Karpas-422 (cell line): ENCODE measurements at regions not wholly inside any gene's neighbourhood (a gene's known extent, or its start where the extent isn't known, plus 50 kb on each side); places are given as distances from the start of the nearest gene placed in this dataset.
"Not testable (repeated sequence)": the region's sequence is repeated elsewhere in the genome, so short reads cannot be mapped to it uniquely, and the experiment has no call there.

ENCODE experiments used
- DNase-seq: peaks from one replicate; pipeline ENCODE4 v3.0.0-alpha.2; 2015
- H2AFZ ChIP-seq: fragments of 200-600 bp; sonication (generic); 2 replicates; pipeline ENCODE4 v1.6.1; 2014; ENCODE audit warnings: antibody characterized with exemption, low read length, mixed read lengths
- H3K27ac ChIP-seq: fragments of 200-600 bp; sonication (generic); 2 replicates; pipeline ENCODE4 v1.5.1; 2014; ENCODE audit warnings: mild to moderate bottlenecking, low read length, moderate library complexity
- H3K27me3 ChIP-seq: fragments of 200-600 bp; sonication (generic); 2 replicates; pipeline ENCODE4 v1.6.1; 2014; ENCODE audit warnings: low read length, mixed read lengths
- H3K36me3 ChIP-seq: fragments of 200-600 bp; sonication (generic); 2 replicates; pipeline ENCODE4 v1.6.1; 2014; ENCODE audit warnings: low read length, mixed read lengths; ENCODE audit not compliant: insufficient read depth
- H3K4me1 ChIP-seq: fragments of 200-600 bp; sonication (generic); 2 replicates; pipeline ENCODE4 v1.6.1; 2014; ENCODE audit warnings: mild to moderate bottlenecking, low read length, mixed read lengths
- H3K4me2 ChIP-seq: fragments of 200-600 bp; sonication (generic); 2 replicates; pipeline ENCODE4 v1.6.1; 2014; ENCODE audit warnings: low read length, low read depth, mild to moderate bottlenecking; ENCODE audit not compliant: poor library complexity, severe bottlenecking
- H3K4me3 ChIP-seq: fragments of 200-600 bp; sonication (generic); 2 replicates; pipeline ENCODE4 v1.5.1; 2014; ENCODE audit warnings: mild to moderate bottlenecking, antibody characterized with exemption, low read length, mixed read lengths
- H3K79me2 ChIP-seq: fragments of 200-600 bp; sonication (generic); 2 replicates; pipeline ENCODE4 v1.6.1; 2014; ENCODE audit warnings: mild to moderate bottlenecking, low read length, mixed read lengths
- H3K9ac ChIP-seq: fragments of 200-600 bp; sonication (generic); 2 replicates; pipeline ENCODE4 v1.6.0; 2014; ENCODE audit warnings: low read length
- H3K9me2 ChIP-seq: fragments of 200-600 bp; sonication (generic), shearing (Covaris generic); replicated peaks from 2 replicates; pipeline ENCODE4 v1.6.0; 2014; ENCODE audit warnings: mild to moderate bottlenecking, low read length, moderate library complexity; ENCODE audit not compliant: insufficient read depth
- H3K9me3 ChIP-seq: fragments of 300-700, 200-600 bp; sonication (generic); 2 replicates; pipeline ENCODE4 v1.6.1; 2014; ENCODE audit warnings: low read length, mixed read lengths
- H4K20me1 ChIP-seq: fragments of 200-600 bp; sonication (generic); 2 replicates; pipeline ENCODE4 v1.6.1; 2014; ENCODE audit warnings: mild to moderate bottlenecking, antibody characterized with exemption, low read length, low read depth; ENCODE audit not compliant: insufficient read depth

DNA sequence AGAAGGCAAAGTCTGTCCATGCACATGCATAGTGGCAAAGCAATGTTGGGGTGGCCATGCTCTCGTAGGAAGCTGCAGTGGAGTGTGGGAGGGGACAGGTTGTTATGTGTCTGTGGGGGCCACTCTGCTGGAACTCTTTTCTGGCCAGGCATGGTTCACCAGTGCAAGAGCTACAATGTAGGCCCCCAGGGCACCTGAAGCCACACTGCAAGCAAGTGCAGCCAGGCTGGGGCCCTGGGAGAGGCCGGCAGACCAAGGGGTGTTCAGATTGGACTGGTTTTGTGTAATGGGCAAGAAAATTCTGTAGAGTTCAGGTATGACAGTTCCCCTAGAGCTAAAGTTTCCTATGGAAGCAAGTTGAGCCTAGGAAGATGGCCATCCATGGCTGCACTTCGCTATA lies 97.0 kb upstream of the ZC4H2 start:
- no peak for DNase-seq
- Histone ChIP-seq H3K4me3 (no peak overlapping the region), H3K27ac (no peak overlapping the region), H2AFZ (no peak overlapping the region), H3K9me3 (peaks cover 36% of the 10 kb centered on the region), H3K27me3 (no peaks in the 10 kb centered on the region), H3K4me2 (no peak overlapping the region), H3K9me2 (no peaks in the 10 kb centered on the region), H3K9ac (no peak overlapping the region), H3K4me1 (no peaks in the 10 kb centered on the region), H4K20me1 (no peaks in the 10 kb centered on the region), H3K79me2 (no peaks in the 10 kb centered on the region), H3K36me3 (no peaks in the 10 kb centered on the region)

DNA sequence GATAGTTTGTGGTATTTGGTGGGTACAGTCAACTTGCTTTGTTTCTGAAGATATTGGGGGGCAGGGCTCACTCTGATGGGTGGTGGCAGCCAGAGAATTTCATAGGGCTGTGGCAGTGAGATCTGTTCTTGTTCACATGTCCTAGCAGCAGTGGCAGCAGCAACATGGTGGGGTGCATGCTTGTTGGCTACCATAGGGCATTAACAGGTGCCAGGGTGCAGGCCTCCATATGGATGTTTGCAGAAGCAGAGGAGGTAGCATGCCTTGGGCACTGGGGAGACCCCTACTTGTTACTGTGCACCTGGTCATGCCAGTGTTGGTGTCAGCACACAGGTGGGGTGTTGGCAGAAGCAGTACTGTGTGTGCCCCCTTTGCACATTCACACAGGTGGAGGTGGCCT lies 96.3 kb upstream of the ZC4H2 start:
- Histone ChIP-seq H3K9ac (no peak overlapping the region), H3K27me3 (no peaks in the 10 kb centered on the region), H3K9me3 (peaks cover 31% of the 10 kb centered on the region), H3K79me2 (no peaks in the 10 kb centered on the region), H3K4me2 (no peak overlapping the region), H2AFZ (no peak overlapping the region), H3K4me1 (no peaks in the 10 kb centered on the region), H3K27ac (no peak overlapping the region), H3K9me2 (no peaks in the 10 kb centered on the region), H3K4me3 (no peak overlapping the region), H4K20me1 (no peaks in the 10 kb centered on the region), H3K36me3 (no peaks in the 10 kb centered on the region)
- DNase-seq: no peak

DNA sequence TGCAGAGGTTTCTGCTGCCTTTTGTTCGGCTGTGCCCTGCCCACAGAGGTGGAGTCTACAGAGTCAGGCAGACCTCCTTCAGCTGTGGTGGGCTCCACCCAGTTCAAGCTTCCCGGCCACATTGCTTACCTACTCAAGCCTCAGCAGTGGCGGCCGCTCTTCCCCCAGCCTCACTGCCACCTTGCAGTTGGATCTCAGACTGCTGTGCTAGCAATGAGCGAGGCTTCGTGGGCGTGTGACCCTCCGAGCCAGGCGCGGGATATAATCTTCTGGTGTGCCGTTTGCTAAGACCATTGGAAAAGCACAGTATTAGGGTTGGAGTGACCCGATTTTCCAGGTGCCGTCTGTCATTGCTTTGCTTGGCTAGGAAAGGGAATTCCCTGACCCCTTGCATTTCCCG lies 82.4 kb upstream of the ZC4H2 start:
- not testable (repeated sequence) for H3K4me3 ChIP-seq, H3K79me2 ChIP-seq, H3K9me2 ChIP-seq, H3K27ac ChIP-seq, H4K20me1 ChIP-seq, DNase-seq, H3K36me3 ChIP-seq, H3K9ac ChIP-seq, H3K4me2 ChIP-seq, H2AFZ ChIP-seq, H3K27me3 ChIP-seq, H3K4me1 ChIP-seq, H3K9me3 ChIP-seq

DNA sequence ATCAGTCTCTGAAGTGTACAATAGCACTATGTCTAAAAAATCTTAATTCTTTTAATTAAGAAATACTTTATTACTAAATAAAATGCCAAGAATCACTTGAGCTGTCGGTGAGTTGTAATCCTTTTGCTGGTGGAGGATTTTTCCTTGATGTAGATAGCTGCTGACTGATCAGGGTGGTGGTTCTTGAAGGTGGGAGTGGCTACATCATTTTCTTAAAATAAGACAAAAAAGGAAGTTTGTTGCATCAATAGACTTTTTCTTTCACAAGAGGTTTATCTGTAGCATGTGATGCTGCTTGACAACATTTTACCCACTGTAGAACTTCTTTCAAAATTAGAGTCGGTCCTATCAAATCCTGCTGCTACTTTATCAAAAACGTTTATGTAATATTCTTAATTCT lies 68.8 kb upstream of the ZC4H2 start:
- no peaks in the 10 kb centered on the region for H3K27me3 ChIP-seq
- no peak for DNase-seq
- peaks cover 12% of the 10 kb centered on the region for H3K9me3 ChIP-seq
- no peaks in the 10 kb centered on the region for H3K36me3 ChIP-seq
- no peaks in the 10 kb centered on the region for H3K9me2 ChIP-seq
- H3K4me2 ChIP-seq: no peak overlapping the region
- H2AFZ ChIP-seq: no peak overlapping the region
- no peaks in the 10 kb centered on the region for H4K20me1 ChIP-seq
- H3K27ac ChIP-seq: no peak overlapping the region
- H3K79me2 ChIP-seq: no peaks in the 10 kb centered on the region
- H3K4me1 ChIP-seq: no peaks in the 10 kb centered on the region
- H3K4me3 ChIP-seq: no peak overlapping the region
- H3K9ac ChIP-seq: no peak overlapping the region

DNA sequence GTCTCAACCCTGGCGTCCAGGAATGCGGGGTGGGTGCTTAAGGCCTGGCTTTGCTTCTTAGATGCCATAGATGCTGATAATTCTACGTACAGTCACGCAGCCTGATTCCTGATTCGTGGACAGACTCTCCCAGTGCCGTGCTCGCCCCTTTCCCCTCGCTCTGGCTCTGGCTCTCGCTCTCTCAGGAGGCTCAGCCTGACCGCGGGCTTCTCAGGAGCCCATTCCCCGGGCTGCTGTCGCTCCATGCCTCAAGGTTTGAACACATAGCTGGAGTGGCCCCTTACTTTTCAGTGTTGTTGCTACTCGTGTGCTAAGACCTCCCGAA lies 59.2 kb upstream of the ZC4H2 start:
- Histone ChIP-seq H3K27me3 (no peaks in the 10 kb centered on the region), H2AFZ (peak overlapping the region; percentile 88; the same call in 1 of the 2 replicates), H3K9me3 (no peaks in the 10 kb centered on the region), H3K9me2 (no peaks in the 10 kb centered on the region), H3K27ac (no peak overlapping the region), H3K4me1 (peaks cover 7% of the 10 kb centered on the region; the same call in 1 of the 2 replicates), H4K20me1 (no peaks in the 10 kb centered on the region), H3K4me2 (peak overlapping the region; percentile 75), H3K4me3 (peak overlapping the region; percentile 65), H3K79me2 (no peaks in the 10 kb centered on the region), H3K9ac (peak overlapping the region; percentile 63), H3K36me3 (no peaks in the 10 kb centered on the region)
- no peak for DNase-seq

DNA sequence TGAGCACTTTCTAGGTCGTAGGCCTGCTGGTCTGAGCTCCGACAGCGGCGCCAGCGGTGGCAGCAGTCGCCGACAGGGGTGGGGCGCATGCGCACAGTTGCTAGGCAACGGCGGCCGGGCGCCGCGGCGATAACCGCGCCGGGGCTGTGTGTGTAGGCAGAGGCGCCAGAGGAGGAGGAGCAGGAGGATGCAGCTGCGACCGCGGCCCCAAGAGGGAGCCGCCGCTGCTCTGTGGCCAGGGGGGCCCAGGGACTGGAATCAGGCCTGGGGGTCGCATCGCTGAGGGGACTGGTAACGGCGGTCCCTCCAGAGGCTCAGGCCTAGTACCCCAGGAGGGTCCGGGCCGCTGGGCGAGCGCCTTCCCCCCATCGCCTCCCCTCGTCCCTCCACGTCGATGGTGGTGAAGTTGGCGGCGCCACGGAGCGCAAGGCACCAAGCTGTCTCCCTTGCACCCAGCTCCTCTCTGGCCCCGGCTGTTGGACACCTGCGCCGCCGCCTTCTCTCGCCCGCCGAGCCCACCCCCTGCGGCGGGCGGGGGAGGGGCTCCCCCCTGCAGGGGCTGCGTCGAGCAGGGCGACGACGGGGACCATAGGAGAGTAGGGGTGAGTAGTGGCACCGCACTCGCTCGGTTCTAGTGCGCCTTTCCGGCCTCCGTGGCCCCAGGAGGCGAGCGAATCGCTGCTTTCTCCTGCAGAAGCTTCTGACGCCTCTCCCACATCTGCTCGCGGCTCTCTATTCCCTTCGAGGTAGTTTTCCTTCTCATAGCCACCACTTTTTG lies 58.6 kb upstream of the ZC4H2 start, which contains the start of gene ZC3H12B:
TSS of gene ZC3H12B (plus strand) at position 159 of the 778 bp plus-strand sequence.
- Histone ChIP-seq H3K4me2 (peak within 1 kb of the TSS; percentile 75), H3K36me3 (no peaks in the 10 kb centered on the region), H3K27ac (no peak within 1 kb of the TSS), H3K9ac (peak within 1 kb of the TSS; percentile 63), H2AFZ (peak within 1 kb of the TSS; percentile 88; the same call in 1 of the 2 replicates), H3K9me3 (no peaks in the 10 kb centered on the region), H3K27me3 (no peaks in the 10 kb centered on the region), H3K4me1 (peaks cover 7% of the 10 kb centered on the region; the same call in 1 of the 2 replicates), H3K4me3 (peak within 1 kb of the TSS; percentile 65), H3K9me2 (no peaks in the 10 kb centered on the region), H4K20me1 (no peaks in the 10 kb centered on the region), H3K79me2 (no peaks in the 10 kb centered on the region)
- DNase-seq: peak; percentile 90

DNA sequence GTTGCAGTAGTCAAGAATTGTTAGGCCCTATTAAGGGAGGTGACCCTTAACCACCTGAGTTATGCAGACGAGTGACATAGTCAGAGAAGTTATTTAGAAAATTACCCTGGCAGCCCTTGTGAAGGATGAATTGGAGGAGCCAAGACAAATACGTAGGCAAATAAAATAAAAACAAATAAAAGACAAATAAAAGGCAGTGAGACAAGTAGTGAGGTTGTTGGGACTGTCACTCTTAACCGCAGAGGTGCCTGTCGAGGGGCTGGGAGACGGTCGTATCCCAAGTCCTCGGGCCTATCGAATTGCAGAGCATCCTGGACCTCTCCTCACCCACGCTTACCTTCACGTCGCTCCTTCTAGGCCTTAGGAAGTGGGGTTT lies 58.0 kb upstream of the ZC4H2 start:
- DNase-seq: no peak
- Histone ChIP-seq H3K4me1 (peaks cover 7% of the 10 kb centered on the region; the same call in 1 of the 2 replicates), H3K9me3 (no peaks in the 10 kb centered on the region), H3K79me2 (no peaks in the 10 kb centered on the region), H3K36me3 (no peaks in the 10 kb centered on the region), H3K4me2 (peak overlapping the region; percentile 75), H3K9ac (peak overlapping the region; percentile 57), H3K4me3 (peak overlapping the region; percentile 65), H4K20me1 (no peaks in the 10 kb centered on the region), H3K9me2 (no peaks in the 10 kb centered on the region), H3K27ac (no peak overlapping the region), H2AFZ (peak overlapping the region; percentile 19; the same call in 1 of the 2 replicates), H3K27me3 (no peaks in the 10 kb centered on the region)
